Liver (tissue), 8 donors: ENCODE measurements at regions not wholly inside any gene's neighbourhood (a gene's known extent, or its start where the extent isn't known, plus 50 kb on each side); places are given as distances from the start of the nearest gene placed in this dataset.

Experiments used
- DNase-seq: peaks from one replicate; pipeline ENCODE4 v3.0.0-alpha.2; 2017; ENCODE audit warnings: low spot score
- H3K27ac ChIP-seq, 2 donors: one replicate each; pipeline ENCODE4 v1.7.0; 2013; ENCODE audit warnings: inconsistent platforms in 2 of 2, low read length in 2 of 2, control low read depth in 1 of 2, low read depth in 1 of 2, mild to moderate bottlenecking in 1 of 2
- H3K27me3 ChIP-seq, 4 donors: one replicate each; pipeline versions ENCODE4 v1.6.1 to v1.7.0; 2013; ENCODE audit warnings: low read length in 3 of 4, inconsistent platforms in 1 of 4, mild to moderate bottlenecking in 1 of 4, moderate library complexity in 1 of 4; ENCODE audit not compliant: control insufficient read depth in 4 of 4, insufficient read depth in 4 of 4
- H3K36me3 ChIP-seq, 4 donors: one replicate each; pipeline versions ENCODE4 v1.6.1 to v1.7.0; 2013; ENCODE audit warnings: low read length in 3 of 4, mild to moderate bottlenecking in 3 of 4, low read depth in 1 of 4, moderate library complexity in 1 of 4; ENCODE audit not compliant: control insufficient read depth in 4 of 4, insufficient read depth in 3 of 4
- H3K4me1 ChIP-seq, 4 donors: one replicate each; pipeline versions ENCODE4 v1.6.1 to v1.7.0; 2013; ENCODE audit warnings: low read length in 3 of 4, mild to moderate bottlenecking in 3 of 4, moderate library complexity in 1 of 4; ENCODE audit not compliant: control insufficient read depth in 4 of 4, insufficient read depth in 4 of 4
- H3K4me3 ChIP-seq, 3 donors: one replicate each; pipeline versions ENCODE4 v1.6.1 to v1.7.0; 2013; ENCODE audit warnings: low read length in 3 of 3, control low read depth in 1 of 3, low read depth in 1 of 3, mild to moderate bottlenecking in 1 of 3
- H3K9ac ChIP-seq, 2 donors: one replicate each; pipeline ENCODE4 v1.7.0; 2013; ENCODE audit warnings: low read length in 2 of 2, mild to moderate bottlenecking in 2 of 2, moderate library complexity in 2 of 2, control low read depth in 1 of 2, low read depth in 1 of 2
- H3K9me3 ChIP-seq, 4 donors: one replicate each; pipeline versions ENCODE4 v1.6.1 to v1.7.0; 2013; ENCODE audit warnings: low read length in 3 of 4; ENCODE audit not compliant: control insufficient read depth in 4 of 4
- ATF3 ChIP-seq: IDR thresholded peaks from 2 replicates; pipeline ENCODE4 v1.6.1; 2016; ENCODE audit warnings: antibody characterized with exemption
- CTCF ChIP-seq: fragments of 150-350 bp; IDR thresholded peaks from 2 replicates; pipeline ENCODE4 v1.5.1; 2017; ENCODE audit warnings: improper control_type of control experiment, low read depth, low read length; ENCODE audit not compliant: missing input control
- EGR1 ChIP-seq, 2 donors: IDR thresholded peaks; 2 replicates each; pipeline ENCODE4 v1.6.1; 2016 to 2018; ENCODE audit warnings: antibody characterized with exemption in 2 of 2, low read depth in 2 of 2
- FOXA1 ChIP-seq: IDR thresholded peaks from 2 replicates; pipeline ENCODE4 v1.6.1; 2016; ENCODE audit warnings: antibody characterized with exemption
- FOXA2 ChIP-seq: IDR thresholded peaks from 2 replicates; pipeline ENCODE4 v1.6.1; 2016; ENCODE audit warnings: antibody characterized with exemption
- GABPA ChIP-seq, 2 donors: IDR thresholded peaks in 1 of 2; conservative IDR thresholded peaks in 1 of 2; 2 replicates each; pipeline ENCODE4 v1.6.1; 2016; ENCODE audit warnings: antibody characterized with exemption in 2 of 2, mild to moderate bottlenecking in 1 of 2, moderate library complexity in 1 of 2
- HNF4A ChIP-seq, 2 donors: conservative IDR thresholded peaks; 2 replicates each; pipeline ENCODE4 v1.6.1; 2016; ENCODE audit warnings: antibody characterized with exemption in 2 of 2, mild to moderate bottlenecking in 2 of 2
- HNF4G ChIP-seq: IDR thresholded peaks from 2 replicates; pipeline ENCODE4 v1.6.1; 2016; ENCODE audit warnings: antibody characterized with exemption
- JUND ChIP-seq, 2 donors: IDR thresholded peaks; 2 replicates each; pipeline ENCODE4 v1.6.1; 2016; ENCODE audit warnings: antibody characterized with exemption in 2 of 2
- MAX ChIP-seq: IDR thresholded peaks from 2 replicates; pipeline ENCODE4 v1.6.1; 2016; ENCODE audit warnings: antibody characterized with exemption
- NR2F2 ChIP-seq: IDR thresholded peaks from 2 replicates; pipeline ENCODE4 v1.6.1; 2016; ENCODE audit warnings: antibody characterized with exemption
- RAD21 ChIP-seq, 2 donors: IDR thresholded peaks; 2 replicates each; pipeline ENCODE4 v1.6.1; 2016; ENCODE audit warnings: antibody characterized with exemption in 2 of 2, mild to moderate bottlenecking in 2 of 2
- REST ChIP-seq: IDR thresholded peaks from 2 replicates; pipeline ENCODE4 v1.6.1; 2016; ENCODE audit warnings: antibody characterized with exemption, mild to moderate bottlenecking
- RXRA ChIP-seq, 2 donors: IDR thresholded peaks; 2 replicates each; pipeline ENCODE4 v1.6.1; 2017 to 2018; ENCODE audit warnings: antibody characterized with exemption in 2 of 2, mild to moderate bottlenecking in 1 of 2
- SP1 ChIP-seq: IDR thresholded peaks from 2 replicates; pipeline ENCODE4 v1.6.1; 2018; ENCODE audit warnings: antibody characterized with exemption, mild to moderate bottlenecking
- TAF1 ChIP-seq: conservative IDR thresholded peaks from 2 replicates; pipeline ENCODE4 v1.6.1; 2016; ENCODE audit warnings: antibody characterized with exemption, mild to moderate bottlenecking
- YY1 ChIP-seq: IDR thresholded peaks from 2 replicates; pipeline ENCODE4 v1.6.1; 2016; ENCODE audit warnings: antibody characterized with exemption, mild to moderate bottlenecking
- ZBTB33 ChIP-seq: IDR thresholded peaks from 2 replicates; pipeline ENCODE4 v1.6.1; 2016; ENCODE audit warnings: antibody characterized with exemption
- WGBS: extraction: QIAGEN DNeasy Blood & Tissue Kit; methylation state at CpG from one replicate; pipeline ENCODE4 v1.1.7; 2013; 5-methylcytosine and 5-hydroxymethylcytosine counted together
- donor health status: healthy.
- donor health status: healthy.
- donor health status: healthy.
- donor health status: healthy.
- donor health status: healthy.

- H3K36me3 ChIP-seq, result no peaks in the 10 kb centered on the region
- H3K9ac ChIP-seq, result no peak overlapping the region
- no peak overlapping the region for H3K4me3 ChIP-seq
- TF ChIP-seq FOXA2 (no peak), FOXA1 (no peak), REST (no peak), HNF4A (conservative IDR thresholded peaks at IDR 0.05) (no peak), YY1 (no peak), RAD21 (IDR thresholded peaks at IDR 0.05) (no peak), ZBTB33 (no peak), NR2F2 (no peak), JUND (IDR thresholded peaks at IDR 0.05) (no peak), HNF4G (no peak), SP1 (no peak), TAF1 (no peak), ATF3 (no peak), MAX (no peak), GABPA (IDR thresholded peaks at IDR 0.05 in 1 of 2, conservative IDR thresholded peaks at IDR 0.05 in 1 of 2) (no peak), EGR1 (IDR thresholded peaks at IDR 0.05; ENCODE audit: low read depth in 2 of 2) (no peak), RXRA (IDR thresholded peaks at IDR 0.05) (no peak), CTCF (no peak)
- H3K4me1 ChIP-seq, result no peaks in the 10 kb centered on the region
- WGBS, result 65% methylated on average over 5 of the region's 5 CpGs
- H3K27ac ChIP-seq, result no peak overlapping the region
- peaks cover 0 to 3% (median 1%) of the 10 kb centered on the region in 4 donors for H3K9me3 ChIP-seq
- no peak for DNase-seq
- peaks cover 0 to 7% (median 3%) of the 10 kb centered on the region in 4 donors for H3K27me3 ChIP-seq
These were observed 179.9 kb upstream of the RALGAPA2 start for GRCh38 chr20:20892328-20892727.

- no peak for DNase-seq
- Histone ChIP-seq H3K4me1 (no peaks in the 10 kb centered on the region), H3K9me3 (peaks cover 0 to 3% (median 1%) of the 10 kb centered on the region in 4 donors), H3K9ac (no peak overlapping the region), H3K27me3 (peaks cover 0 to 6% (median 3%) of the 10 kb centered on the region in 4 donors), H3K27ac (no peak overlapping the region), H3K4me3 (no peak overlapping the region), H3K36me3 (no peaks in the 10 kb centered on the region)
- 90% methylated on average over 6 of the region's 6 CpGs for WGBS
- TF ChIP-seq RAD21 (IDR thresholded peaks at IDR 0.05) (no peak), RXRA (IDR thresholded peaks at IDR 0.05) (no peak), GABPA (IDR thresholded peaks at IDR 0.05 in 1 of 2, conservative IDR thresholded peaks at IDR 0.05 in 1 of 2) (no peak), MAX (no peak), CTCF (no peak), JUND (IDR thresholded peaks at IDR 0.05) (no peak), NR2F2 (no peak), TAF1 (no peak), FOXA1 (no peak), FOXA2 (no peak), REST (no peak), SP1 (no peak), HNF4A (conservative IDR thresholded peaks at IDR 0.05) (no peak)
These were observed 178.3 kb upstream of the RALGAPA2 start for GRCh38 chr20:20890751-20891150.
